IMR-90 (cell line): ENCODE measurements at regions not wholly inside any gene's neighbourhood (a gene's known extent, or its start where the extent isn't known, plus 50 kb on each side); places are given as distances from the start of the nearest gene placed in this dataset.

ENCODE experiments used
- ATAC-seq: fragments of 200-7000 bp; cut with Tn5 transposase; 2 replicates; pipeline ENCODE4 v1.9.1; 2020; ENCODE audit warnings: low read depth, mild to moderate bottlenecking, moderate library complexity
- BruUV-seq: library from RNA; stranded (reverse); fragments of 400-500 nt; replicated peaks from 2 replicates; lab custom pipeline; 2021; lab: Mats Ljungman, UMichigan
- CTCF ChIA-PET: fragments of 300-600 bp; formaldehyde crosslinking; extraction: SDS; loops from one replicate; lab custom pipeline; 2021; ENCODE audit warnings: antibody characterized with exemption; lab: Yijun Ruan, JAX
- POLR2A ChIA-PET: fragments of 300-600 bp; sonication (Branson Sonifier 250); formaldehyde crosslinking; loops from one replicate; lab custom pipeline; 2022; ENCODE audit warnings: antibody characterized with exemption; ENCODE audit not compliant: unreplicated experiment; lab: Charles Lee
- DNase-seq: peaks from one replicate; pipeline ENCODE4 v3.0.0; 2013
- H2AFZ ChIP-seq: replicated peaks from 2 replicates; pipeline ENCODE3; 2013; ENCODE audit warnings: low read length, mild to moderate bottlenecking; ENCODE audit not compliant: poor library complexity
- H2AK5ac ChIP-seq: 2 replicates; pipeline ENCODE4 v1.6.1; 2013; ENCODE audit warnings: low read depth, low read length, inconsistent platforms
- H2AK9ac ChIP-seq: replicated peaks from 2 replicates; pipeline ENCODE3; 2013; ENCODE audit warnings: mild to moderate bottlenecking, low read depth, low read length, moderate library complexity; ENCODE audit not compliant: poor library complexity
- H2BK120ac ChIP-seq: 2 replicates; pipeline ENCODE4 v1.6.1; 2013; ENCODE audit warnings: low read depth, low read length, inconsistent platforms
- H2BK15ac ChIP-seq: 3 replicates; pipeline ENCODE4 v1.6.1; 2013; ENCODE audit warnings: low read depth, low read length, inconsistent platforms
- H2BK20ac ChIP-seq: 2 replicates; pipeline ENCODE4 v1.6.1; 2013; ENCODE audit warnings: low read depth, mild to moderate bottlenecking, inconsistent platforms, low read length, moderate library complexity
- H2BK5ac ChIP-seq: 2 replicates; pipeline ENCODE4 v1.6.1; 2013; ENCODE audit warnings: mild to moderate bottlenecking, low read depth, low read length, inconsistent platforms; ENCODE audit not compliant: poor library complexity, severe bottlenecking
- H3K14ac ChIP-seq: replicated peaks from 2 replicates; pipeline ENCODE4 v1.6.1; 2013; ENCODE audit warnings: low read depth, low read length, inconsistent platforms
- H3K18ac ChIP-seq: 2 replicates; pipeline ENCODE4 v1.6.1; 2013; ENCODE audit warnings: low read depth, low read length, control low read depth
- H3K23ac ChIP-seq: 2 replicates; pipeline ENCODE4 v1.6.1; 2013; ENCODE audit warnings: low read depth, low read length, inconsistent platforms
- H3K27ac ChIP-seq: 2 replicates; pipeline ENCODE4 v1.5.1; 2013; ENCODE audit warnings: mild to moderate bottlenecking, control low read depth, low read length; ENCODE audit not compliant: insufficient read depth
- H3K27me3 ChIP-seq: 2 replicates; pipeline ENCODE4 v1.6.1; 2013; ENCODE audit warnings: low read length; ENCODE audit not compliant: control insufficient read depth, insufficient read depth
- H3K36me3 ChIP-seq: 2 replicates; pipeline ENCODE4 v1.6.1; 2013; ENCODE audit warnings: low read length, mixed read lengths; ENCODE audit not compliant: control insufficient read depth, insufficient read depth
- H3K4ac ChIP-seq: 2 replicates; pipeline ENCODE4 v1.6.1; 2013; ENCODE audit warnings: low read depth, low read length, inconsistent platforms
- H3K4me1 ChIP-seq: 2 replicates; pipeline ENCODE4 v1.6.1; 2013; ENCODE audit warnings: low read length, mixed read lengths; ENCODE audit not compliant: control insufficient read depth, insufficient read depth
- H3K4me2 ChIP-seq: 2 replicates; pipeline ENCODE4 v1.6.1; 2013; ENCODE audit warnings: low read depth, mild to moderate bottlenecking, control low read depth, low read length, moderate library complexity
- H3K4me3 ChIP-seq: 2 replicates; pipeline ENCODE4 v1.5.1; 2013; ENCODE audit warnings: low read depth, mild to moderate bottlenecking, control low read depth, low read length, moderate library complexity; ENCODE audit not compliant: insufficient read depth
- H3K56ac ChIP-seq: 2 replicates; pipeline ENCODE4 v1.6.1; 2013; ENCODE audit warnings: low read length, inconsistent platforms; ENCODE audit not compliant: insufficient read depth; ENCODE audit errors: extremely low read depth
- H3K79me1 ChIP-seq, 2 experiments: 2 replicates each; pipeline ENCODE4 v1.6.1; 2013; ENCODE audit warnings: low read length in 2 of 2, inconsistent platforms in 1 of 2, low read depth in 1 of 2
- H3K9ac ChIP-seq: 2 replicates; pipeline ENCODE4 v1.6.1; 2013; ENCODE audit warnings: low read depth, low read length, control low read depth
- H3K9me1 ChIP-seq: 2 replicates; pipeline ENCODE4 v1.6.1; 2013; ENCODE audit warnings: low read length, inconsistent platforms; ENCODE audit not compliant: insufficient read depth
- H3K9me3 ChIP-seq: 2 replicates; pipeline ENCODE4 v1.6.1; 2013; ENCODE audit warnings: low read length; ENCODE audit not compliant: control insufficient read depth, insufficient read depth
- H4K20me1 ChIP-seq: 2 replicates; pipeline ENCODE4 v1.6.1; 2013; ENCODE audit warnings: low read length, inconsistent platforms; ENCODE audit not compliant: insufficient read depth
- H4K5ac ChIP-seq: 2 replicates; pipeline ENCODE4 v1.6.1; 2013; ENCODE audit warnings: mild to moderate bottlenecking, low read depth, low read length, control low read depth
- H4K8ac ChIP-seq, 2 experiments: 2 replicates each; pipeline ENCODE4 v1.6.1; 2013; ENCODE audit warnings: low read depth in 2 of 2, low read length in 2 of 2, control low read depth in 1 of 2, inconsistent platforms in 1 of 2
- H4K91ac ChIP-seq: 2 replicates; pipeline ENCODE4 v1.6.1; 2013; ENCODE audit warnings: low read depth, low read length, inconsistent platforms; ENCODE audit not compliant: insufficient read depth
- MAFK ChIP-seq: IDR thresholded peaks from 2 replicates; pipeline ENCODE4 v1.6.1; 2012; ENCODE audit warnings: low read depth, low read length, improper control_type of control experiment
- MAZ ChIP-seq: IDR thresholded peaks from 2 replicates; pipeline ENCODE4 v1.6.1; 2012; ENCODE audit warnings: low read depth, mild to moderate bottlenecking, low read length, improper control_type of control experiment, moderate library complexity, borderline replicate concordance
- MXI1 ChIP-seq: IDR thresholded peaks from 2 replicates; pipeline ENCODE4 v1.6.1; 2012; ENCODE audit warnings: low read depth, mild to moderate bottlenecking, low read length, moderate library complexity, borderline replicate concordance
- NFE2L2 ChIP-seq: fragments of 150-350 bp; IDR thresholded peaks from 2 replicates; pipeline ENCODE4 v1.6.1; 2016; ENCODE audit warnings: low read depth, mild to moderate bottlenecking, low read length
- RAD21 ChIP-seq: IDR thresholded peaks from 2 replicates; pipeline ENCODE4 v1.6.1; 2012; ENCODE audit warnings: low read length, improper control_type of control experiment
- RCOR1 ChIP-seq: IDR thresholded peaks from 2 replicates; pipeline ENCODE4 v1.6.1; 2012; ENCODE audit warnings: mild to moderate bottlenecking, low read length, improper control_type of control experiment; ENCODE audit not compliant: insufficient replicate concordance
- RFX5 ChIP-seq: IDR thresholded peaks from 2 replicates; pipeline ENCODE4 v1.8.0; 2012; ENCODE audit warnings: low read depth, mild to moderate bottlenecking, low read length, moderate library complexity
- WGBS, 2 experiments: methylation state at CpG; one replicate each; pipeline versions ENCODE4 v1.1.5 to v1.1.7; 2013; ENCODE audit warnings: missing lambda C conversion rate in 2 of 2; ENCODE audit not compliant: insufficient read length in 1 of 2; ENCODE audit errors: extremely low coverage in 2 of 2; 5-methylcytosine and 5-hydroxymethylcytosine counted together
- dilution Hi-C: fragments of 300-500 bp; cut with HindIII; formaldehyde crosslinking; loops from one replicate; pipeline ENCODE4 v1.14.3; 2018; ENCODE audit warnings: low sequenced_read_pairs; ENCODE audit not compliant: unreplicated experiment
- in situ Hi-C: fragments of 300-500 bp; cut with MboI; formaldehyde crosslinking; loops from 3 replicates; pipeline ENCODE4 v1.14.3; 2019; ENCODE audit warnings: low sequenced_read_pairs, inconsistent platforms, mixed read lengths
- intact Hi-C: fragments of 100-400 bp; cut with micrococcal nuclease; formaldehyde crosslinking; loops from 2 replicates; pipeline ENCODE4 v1.10.0; 2022
- TF ChIP-seq, protein P1 (sequence below): fragments of 150-350 bp; IDR thresholded peaks from 2 replicates; pipeline ENCODE4 v1.6.1; 2017; ENCODE audit warnings: mild to moderate bottlenecking, antibody characterized with exemption, low read length, low read depth
- TF ChIP-seq, protein P2 (sequence below): fragments of 150-350 bp; IDR thresholded peaks from 2 replicates; pipeline ENCODE4 v1.6.1; 2016; ENCODE audit warnings: low read depth, mild to moderate bottlenecking, low read length, moderate library complexity, borderline replicate concordance

DNA sequence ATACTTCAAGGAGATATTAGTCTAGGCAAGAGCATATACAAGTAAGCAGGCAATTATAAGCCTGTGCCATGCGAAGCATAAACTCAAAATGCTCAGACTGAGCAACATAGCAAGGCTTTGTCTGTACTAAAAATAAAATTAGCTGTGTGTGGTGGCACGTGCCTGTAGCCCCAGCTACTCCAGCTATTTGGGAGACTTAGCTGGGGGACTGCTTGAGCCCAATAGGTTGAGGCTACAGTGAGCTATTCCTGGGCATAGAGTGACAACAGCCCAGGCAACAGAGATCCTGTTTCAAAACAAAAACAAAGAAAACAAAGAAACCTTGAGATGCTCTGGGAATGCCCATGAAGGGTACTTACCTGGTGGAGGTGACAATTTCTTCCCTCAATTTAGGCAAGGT is 130.5 kb upstream of the ZNF608 start:
- no TSS peak for BruUV-seq
- H2BK5ac ChIP-seq, result no peak overlapping the region
- no peaks in the 10 kb centered on the region for H3K4me1 ChIP-seq
- H4K5ac ChIP-seq, result no peak overlapping the region
- no peak overlapping the region for H3K4me3 ChIP-seq
- no peaks in the 10 kb centered on the region for H3K9me1 ChIP-seq
- no peak overlapping the region for H3K4me2 ChIP-seq
- no peak overlapping the region for H2BK15ac ChIP-seq
- no peak overlapping the region for H3K4ac ChIP-seq
- no peak overlapping the region for H4K8ac ChIP-seq
- no peak overlapping the region for H2BK20ac ChIP-seq
- no peak overlapping the region for H2AFZ ChIP-seq
- no peak overlapping the region for H3K18ac ChIP-seq
- ATAC-seq (no peak), DNase-seq (no peak)
- no CpG with 5 or more reads among the region's 2 CpGs for WGBS, 2 experiments
- H4K91ac ChIP-seq, result no peak overlapping the region
- no peak overlapping the region for H3K56ac ChIP-seq
- TF ChIP-seq MAZ (no peak), NFE2L2 (no peak), RCOR1 (no peak), RFX5 (no peak), MXI1 (no peak), MAFK (no peak), RAD21 (no peak)
- TF ChIP-seq, protein P1, sequence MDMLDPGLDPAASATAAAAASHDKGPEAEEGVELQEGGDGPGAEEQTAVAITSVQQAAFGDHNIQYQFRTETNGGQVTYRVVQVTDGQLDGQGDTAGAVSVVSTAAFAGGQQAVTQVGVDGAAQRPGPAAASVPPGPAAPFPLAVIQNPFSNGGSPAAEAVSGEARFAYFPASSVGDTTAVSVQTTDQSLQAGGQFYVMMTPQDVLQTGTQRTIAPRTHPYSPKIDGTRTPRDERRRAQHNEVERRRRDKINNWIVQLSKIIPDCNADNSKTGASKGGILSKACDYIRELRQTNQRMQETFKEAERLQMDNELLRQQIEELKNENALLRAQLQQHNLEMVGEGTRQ, result no peak
- TF ChIP-seq, protein P2, sequence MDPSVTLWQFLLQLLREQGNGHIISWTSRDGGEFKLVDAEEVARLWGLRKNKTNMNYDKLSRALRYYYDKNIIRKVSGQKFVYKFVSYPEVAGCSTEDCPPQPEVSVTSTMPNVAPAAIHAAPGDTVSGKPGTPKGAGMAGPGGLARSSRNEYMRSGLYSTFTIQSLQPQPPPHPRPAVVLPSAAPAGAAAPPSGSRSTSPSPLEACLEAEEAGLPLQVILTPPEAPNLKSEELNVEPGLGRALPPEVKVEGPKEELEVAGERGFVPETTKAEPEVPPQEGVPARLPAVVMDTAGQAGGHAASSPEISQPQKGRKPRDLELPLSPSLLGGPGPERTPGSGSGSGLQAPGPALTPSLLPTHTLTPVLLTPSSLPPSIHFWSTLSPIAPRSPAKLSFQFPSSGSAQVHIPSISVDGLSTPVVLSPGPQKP, result no peak
- H2BK120ac ChIP-seq, result no peak overlapping the region
- H3K14ac ChIP-seq, result no peak overlapping the region
- H2AK9ac ChIP-seq, result no peak overlapping the region
- H3K36me3 ChIP-seq, result no peaks in the 10 kb centered on the region
- POLR2A ChIA-PET, result no interaction called here
- no peak overlapping the region for H3K23ac ChIP-seq
- no peaks in the 10 kb centered on the region for H4K20me1 ChIP-seq
- no peak overlapping the region for H2AK5ac ChIP-seq
- no peaks in the 10 kb centered on the region for H3K79me1 ChIP-seq
- H3K27ac ChIP-seq, result no peak overlapping the region
- CTCF ChIA-PET, result no interaction called here
- no peak overlapping the region for H3K9ac ChIP-seq
- no peaks in the 10 kb centered on the region for H3K9me3 ChIP-seq
- H3K27me3 ChIP-seq, result no peaks in the 10 kb centered on the region
- in situ Hi-C loops (no loop called here), intact Hi-C loops (no loop called here), dilution Hi-C loops (no loop called here)
